DMS 273 treated with DMSO at 0.1 percent for 48 hours (cell line): ENCODE measurements at regions not wholly inside any gene's neighbourhood (a gene's known extent, or its start where the extent isn't known, plus 50 kb on each side); places are given as distances from the start of the nearest gene placed in this dataset.
A peak's percentile ranks its signal among the peaks of the same experiment; 100 is the strongest.

Source experiments
- DNase-seq: peaks from one replicate; lab custom pipeline; 2025; lab: John Stamatoyannopoulos, UW

- DNase-seq = no peak
Observed at GRCh38 chr2:19783935-19784334, 117.8 kb downstream of the TTC32 start.

- DNase-seq = no peak
Observed at GRCh38 chr2:19776941-19777514, 124.8 kb downstream of the TTC32 start.

- no peak for DNase-seq
Observed at GRCh38 chr2:19775838-19776237, 125.9 kb downstream of the TTC32 start.

GRCh38 chr2:19775315-19775714 is 126.5 kb downstream of the TTC32 start:
- no peak for DNase-seq

GRCh38 chr2:19774805-19775176 is 127.0 kb downstream of the TTC32 start:
- DNase-seq = peak; percentile 37

- DNase-seq = no peak
Observed at GRCh38 chr2:19772981-19773380, 128.8 kb downstream of the TTC32 start.

GRCh38 chr2:19769513-19769912 is 132.3 kb downstream of the TTC32 start:
- DNase-seq = no peak

GRCh38 chr2:19767899-19768298 is 133.9 kb downstream of the TTC32 start:
- DNase-seq = no peak

GRCh38 chr2:19764998-19765397 is 136.8 kb downstream of the TTC32 start:
- no peak for DNase-seq

- DNase-seq = no peak
Observed at GRCh38 chr2:19763731-19764130, 138.1 kb downstream of the TTC32 start.

- no peak for DNase-seq
Observed at GRCh38 chr2:19762959-19763605, 138.7 kb downstream of the TTC32 start.

GRCh38 chr2:19762142-19762541 is 139.6 kb downstream of the TTC32 start:
- no peak for DNase-seq

- no peak for DNase-seq
Observed at GRCh38 chr2:19759880-19760279, 141.9 kb downstream of the TTC32 start.

GRCh38 chr2:19758658-19759057 is 143.1 kb downstream of the TTC32 start:
- DNase-seq = no peak

GRCh38 chr2:19757586-19757985 is 144.2 kb downstream of the TTC32 start:
- DNase-seq = no peak

GRCh38 chr2:19754907-19755306 is 146.9 kb downstream of the TTC32 start:
- DNase-seq = no peak

- DNase-seq = no peak
Observed at GRCh38 chr2:19753818-19754217, 148.0 kb downstream of the TTC32 start.

GRCh38 chr2:19753314-19753713 is 148.5 kb downstream of the TTC32 start:
- no peak for DNase-seq

GRCh38 chr2:19752500-19752899 is 149.3 kb downstream of the TTC32 start:
- DNase-seq = no peak

GRCh38 chr2:19751631-19752030 is 150.2 kb downstream of the TTC32 start:
- DNase-seq = no peak

- no peak for DNase-seq
Observed at GRCh38 chr2:19750136-19750535, 151.6 kb downstream of the TTC32 start.

GRCh38 chr2:19749507-19749836 is 152.3 kb downstream of the TTC32 start:
- no peak for DNase-seq

GRCh38 chr2:19748711-19749506 is 152.9 kb downstream of the TTC32 start:
- no peak for DNase-seq

- DNase-seq = no peak
Observed at GRCh38 chr2:19748073-19748375, 153.8 kb downstream of the TTC32 start.
